ENCODE measurements at regions not wholly inside any gene's neighbourhood (a gene's known extent, or its start where the extent isn't known, plus 50 kb on each side); places are given as distances from the start of the nearest gene placed in this dataset.
"Not testable (repeated sequence)": the region's sequence is repeated elsewhere in the genome, so short reads cannot be mapped to it uniquely, and the experiment has no call there.

DNA sequence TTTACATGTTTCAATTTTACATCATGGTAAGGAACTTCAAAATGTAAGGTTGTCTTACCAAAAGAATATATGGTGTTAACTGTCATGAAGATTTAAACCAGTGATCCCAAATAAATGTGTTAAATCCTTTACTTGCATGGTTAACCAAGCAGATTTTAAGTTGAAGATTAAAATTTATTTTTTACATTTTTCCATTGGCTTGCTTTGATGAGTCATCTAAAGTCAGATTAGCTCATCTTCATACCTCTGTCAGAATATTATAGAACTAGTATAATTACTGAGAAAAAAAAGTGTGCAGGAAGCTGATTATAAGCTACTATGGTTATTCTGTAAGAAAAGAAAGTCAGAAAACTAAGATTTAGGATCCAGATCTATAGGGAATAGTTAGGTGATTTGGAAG lies 95.3 kb upstream of the DPH5 start:
- Histone ChIP-seq H3K4me1 (ENCODE audit: control insufficient read depth, low read depth, low read length) (no peaks in the 10 kb centered on the region), H3K4me3 (ENCODE audit: low read length) (no peak overlapping the region), H3K36me3 (ENCODE audit: control insufficient read depth, low read depth, low read length) (no peaks in the 10 kb centered on the region), H3K27ac (ENCODE audit: low read length) (no peak overlapping the region), H3K9ac (ENCODE audit: low read length) (no peak overlapping the region), H3K27me3 (ENCODE audit: control insufficient read depth, insufficient read depth, low read length) (no peaks in the 10 kb centered on the region), H3K9me3 (ENCODE audit: control insufficient read depth, low read depth, low read length) (no peaks in the 10 kb centered on the region)

DNA sequence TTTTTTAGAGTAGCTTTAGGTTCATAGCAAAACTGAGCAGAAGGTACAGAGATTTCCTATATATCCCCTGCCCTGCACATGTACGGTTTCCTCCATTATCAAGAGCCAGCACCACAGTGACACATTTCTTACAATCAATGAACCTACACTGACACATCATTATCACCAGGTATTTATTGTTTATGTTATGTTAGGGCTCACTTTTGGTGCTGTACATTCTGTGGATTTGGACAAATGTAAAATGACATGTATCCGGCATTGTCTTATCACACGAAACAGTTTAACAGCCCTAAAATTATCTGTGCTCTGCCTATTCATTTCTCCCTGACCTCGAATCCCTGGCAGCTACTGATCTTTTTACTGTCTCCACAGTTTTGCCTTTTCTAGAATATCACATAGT lies 93.7 kb upstream of the DPH5 start:
- Histone ChIP-seq H3K4me1 (ENCODE audit: control insufficient read depth, low read depth, low read length) (no peaks in the 10 kb centered on the region), H3K36me3 (ENCODE audit: control insufficient read depth, low read depth, low read length) (no peaks in the 10 kb centered on the region), H3K4me3 (ENCODE audit: low read length) (no peak overlapping the region), H3K27ac (ENCODE audit: low read length) (no peak overlapping the region), H3K9me3 (ENCODE audit: control insufficient read depth, low read depth, low read length) (no peaks in the 10 kb centered on the region), H3K9ac (ENCODE audit: low read length) (no peak overlapping the region), H3K27me3 (ENCODE audit: control insufficient read depth, insufficient read depth, low read length) (no peaks in the 10 kb centered on the region)

DNA sequence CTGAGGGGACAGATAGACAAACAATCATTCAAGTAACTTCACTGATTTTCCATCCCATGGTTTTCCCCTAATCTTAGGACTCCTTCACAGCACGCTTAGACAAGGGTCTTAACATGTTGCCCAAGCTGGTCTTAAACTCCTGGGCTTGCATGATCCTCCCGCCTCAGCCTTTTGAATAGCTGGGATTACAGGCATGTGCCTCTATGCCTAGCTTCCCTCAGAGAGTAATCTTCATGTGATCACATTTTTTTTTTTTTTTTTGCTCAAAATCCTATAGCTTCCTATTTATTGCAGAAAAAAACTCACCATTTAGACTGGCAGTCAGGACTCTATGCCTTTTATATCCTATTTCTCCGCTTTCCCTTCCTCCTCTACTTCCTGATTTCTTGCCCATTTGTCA lies 90.4 kb upstream of the DPH5 start:
- H3K27ac ChIP-seq (ENCODE audit: low read length): no peak overlapping the region
- H3K27me3 ChIP-seq (ENCODE audit: control insufficient read depth, insufficient read depth, low read length): no peaks in the 10 kb centered on the region
- no peaks in the 10 kb centered on the region for H3K9me3 ChIP-seq (ENCODE audit: control insufficient read depth, low read depth, low read length)
- no peaks in the 10 kb centered on the region for H3K4me1 ChIP-seq (ENCODE audit: control insufficient read depth, low read depth, low read length)
- H3K36me3 ChIP-seq (ENCODE audit: control insufficient read depth, low read depth, low read length): no peaks in the 10 kb centered on the region
- H3K9ac ChIP-seq (ENCODE audit: low read length): no peak overlapping the region
- H3K4me3 ChIP-seq (ENCODE audit: low read length): no peak overlapping the region

DNA sequence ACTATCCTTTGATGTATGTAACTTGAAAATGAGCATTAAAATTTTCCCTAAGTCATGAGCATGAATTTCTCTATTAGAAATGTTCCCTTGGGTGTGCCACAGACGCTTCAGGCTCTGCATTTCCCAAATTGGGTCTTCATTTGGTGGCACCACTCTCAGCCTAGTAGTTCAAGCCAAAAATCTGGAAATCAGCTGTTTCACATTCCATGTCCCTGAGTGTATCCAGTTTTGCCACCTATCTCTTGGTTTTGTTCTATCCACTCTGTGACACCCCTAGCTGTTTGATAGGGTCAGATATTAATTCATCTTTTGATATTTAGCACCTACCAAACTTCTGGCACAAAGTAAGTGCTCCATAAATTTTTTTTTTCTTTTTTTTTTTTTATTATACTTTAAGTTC lies 89.5 kb upstream of the DPH5 start:
- Histone ChIP-seq H3K36me3 (ENCODE audit: control insufficient read depth, low read depth, low read length) (no peaks in the 10 kb centered on the region), H3K9ac (ENCODE audit: low read length) (no peak overlapping the region), H3K4me3 (ENCODE audit: low read length) (no peak overlapping the region)

DNA sequence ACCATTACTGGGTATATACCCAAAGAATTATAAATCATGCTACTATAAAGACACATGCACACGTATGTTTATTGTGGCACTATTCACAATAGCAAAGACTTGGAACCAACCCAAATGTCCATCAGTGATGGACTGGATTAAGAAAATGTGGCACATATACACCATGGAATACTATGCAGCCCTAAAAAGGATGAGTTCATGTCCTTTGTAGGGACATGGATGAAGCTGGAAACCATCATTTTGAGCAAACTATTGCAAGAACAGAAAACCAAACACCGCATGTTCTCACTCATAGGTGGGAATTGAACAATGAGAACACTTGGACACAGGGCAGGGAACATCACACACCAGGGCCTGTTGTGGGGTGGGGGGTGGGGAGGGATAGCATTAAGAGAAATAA lies 88.5 kb upstream of the DPH5 start:
- H3K9ac ChIP-seq (ENCODE audit: low read length); H3K9me3 ChIP-seq (ENCODE audit: control insufficient read depth, low read depth, low read length); H3K4me1 ChIP-seq (ENCODE audit: control insufficient read depth, low read depth, low read length); H3K27me3 ChIP-seq (ENCODE audit: control insufficient read depth, insufficient read depth, low read length); H3K27ac ChIP-seq (ENCODE audit: low read length); H3K36me3 ChIP-seq (ENCODE audit: control insufficient read depth, low read depth, low read length); H3K4me3 ChIP-seq (ENCODE audit: low read length): not testable (repeated sequence)

More for the DNA sequence above, 89.5 kb upstream of the DPH5 start:
- H3K27ac ChIP-seq (ENCODE audit: low read length): no peak overlapping the region
- H3K27me3 ChIP-seq (ENCODE audit: control insufficient read depth, insufficient read depth, low read length): no peaks in the 10 kb centered on the region
- H3K4me1 ChIP-seq (ENCODE audit: control insufficient read depth, low read depth, low read length): no peaks in the 10 kb centered on the region
- H3K9me3 ChIP-seq (ENCODE audit: control insufficient read depth, low read depth, low read length): no peaks in the 10 kb centered on the region

DNA sequence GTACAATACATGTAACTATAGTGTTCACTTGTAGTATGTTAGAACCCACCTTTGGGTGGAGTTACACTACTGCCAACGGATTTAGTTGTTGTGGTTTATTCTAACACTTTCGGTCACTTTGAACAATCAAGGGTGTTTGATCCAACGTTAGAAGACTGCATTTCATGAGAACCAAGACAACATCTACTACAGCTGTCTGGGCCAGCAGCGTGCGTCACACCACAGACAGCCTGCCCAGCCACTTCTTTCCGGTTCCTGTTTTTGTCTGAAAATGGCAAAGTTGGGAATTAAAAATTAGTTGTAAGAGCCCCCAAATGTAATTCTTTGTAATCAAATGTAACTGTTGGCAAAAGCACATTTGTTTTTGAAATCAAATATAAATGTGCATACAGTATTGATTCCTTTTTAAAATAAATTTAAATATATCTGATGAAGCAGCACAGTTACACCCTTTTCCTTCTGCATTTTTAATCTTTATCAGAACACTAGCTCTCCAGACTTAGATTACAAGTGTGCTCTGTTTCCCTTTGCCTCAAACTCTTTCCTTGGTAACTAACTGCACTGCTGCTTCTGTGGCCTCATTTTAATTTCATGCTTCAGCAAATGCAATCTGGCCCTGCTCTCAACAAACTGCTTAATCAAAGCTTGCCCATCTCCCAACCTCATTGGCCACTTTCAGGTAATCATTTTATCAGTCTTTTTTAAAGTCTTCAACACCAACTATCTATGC lies 86.6 kb upstream of the DPH5 start:
- no peak overlapping the region for H3K4me3 ChIP-seq (ENCODE audit: low read length)
- H3K9me3 ChIP-seq (ENCODE audit: control insufficient read depth, low read depth, low read length): no peaks in the 10 kb centered on the region
- H3K36me3 ChIP-seq (ENCODE audit: control insufficient read depth, low read depth, low read length): no peaks in the 10 kb centered on the region
- H3K27me3 ChIP-seq (ENCODE audit: control insufficient read depth, insufficient read depth, low read length): no peaks in the 10 kb centered on the region
- H3K4me1 ChIP-seq (ENCODE audit: control insufficient read depth, low read depth, low read length): no peaks in the 10 kb centered on the region
- no peak overlapping the region for H3K9ac ChIP-seq (ENCODE audit: low read length)
- H3K27ac ChIP-seq (ENCODE audit: low read length): no peak overlapping the region

DNA sequence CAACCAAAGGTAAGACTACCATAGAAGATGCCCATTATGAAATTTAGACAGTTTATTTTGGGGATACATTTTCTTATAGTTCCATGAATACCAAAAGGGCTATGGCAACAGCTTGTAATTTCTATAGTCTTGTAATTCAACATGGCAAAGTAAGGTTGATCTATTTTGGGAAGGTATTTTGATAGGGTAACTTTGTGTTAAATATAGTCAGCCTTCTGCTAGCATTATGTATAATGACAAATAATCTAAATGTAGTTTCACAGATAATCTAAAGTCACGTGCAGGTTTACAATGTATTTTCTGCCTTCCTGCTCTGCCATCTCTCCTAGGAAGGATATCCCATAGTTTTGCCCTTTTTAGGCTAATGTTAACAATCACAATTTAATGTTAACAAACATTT lies 85.9 kb upstream of the DPH5 start:
- Histone ChIP-seq H3K9me3 (ENCODE audit: control insufficient read depth, low read depth, low read length) (no peaks in the 10 kb centered on the region), H3K36me3 (ENCODE audit: control insufficient read depth, low read depth, low read length) (no peaks in the 10 kb centered on the region), H3K4me3 (ENCODE audit: low read length) (no peak overlapping the region), H3K9ac (ENCODE audit: low read length) (no peak overlapping the region), H3K27me3 (ENCODE audit: control insufficient read depth, insufficient read depth, low read length) (no peaks in the 10 kb centered on the region), H3K27ac (ENCODE audit: low read length) (no peak overlapping the region), H3K4me1 (ENCODE audit: control insufficient read depth, low read depth, low read length) (no peaks in the 10 kb centered on the region)

DNA sequence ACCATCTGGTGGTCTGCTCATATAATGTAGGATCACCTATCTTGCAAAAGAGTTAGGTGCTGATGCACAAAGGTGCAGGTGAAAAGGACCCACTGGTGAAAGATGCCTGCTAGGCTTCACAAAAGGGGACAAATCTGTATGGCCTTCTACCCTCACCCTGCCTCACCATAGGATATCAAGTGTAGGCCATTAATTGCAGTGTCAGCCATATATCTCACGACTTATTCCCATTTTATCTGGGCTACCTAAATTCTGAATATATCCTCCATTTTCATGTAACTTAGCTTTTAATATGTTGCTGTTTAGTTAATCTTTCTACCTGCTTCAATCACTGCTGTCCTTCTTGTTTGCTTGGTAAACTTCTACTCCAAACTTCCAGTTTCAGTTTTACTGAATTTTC lies 84.2 kb upstream of the DPH5 start:
- H3K9me3 ChIP-seq (ENCODE audit: control insufficient read depth, low read depth, low read length): no peaks in the 10 kb centered on the region
- no peak overlapping the region for H3K9ac ChIP-seq (ENCODE audit: low read length)
- H3K4me3 ChIP-seq (ENCODE audit: low read length): no peak overlapping the region
- H3K36me3 ChIP-seq (ENCODE audit: control insufficient read depth, low read depth, low read length): no peaks in the 10 kb centered on the region
- H3K4me1 ChIP-seq (ENCODE audit: control insufficient read depth, low read depth, low read length): no peaks in the 10 kb centered on the region
- no peak overlapping the region for H3K27ac ChIP-seq (ENCODE audit: low read length)
- H3K27me3 ChIP-seq (ENCODE audit: control insufficient read depth, insufficient read depth, low read length): no peaks in the 10 kb centered on the region

DNA sequence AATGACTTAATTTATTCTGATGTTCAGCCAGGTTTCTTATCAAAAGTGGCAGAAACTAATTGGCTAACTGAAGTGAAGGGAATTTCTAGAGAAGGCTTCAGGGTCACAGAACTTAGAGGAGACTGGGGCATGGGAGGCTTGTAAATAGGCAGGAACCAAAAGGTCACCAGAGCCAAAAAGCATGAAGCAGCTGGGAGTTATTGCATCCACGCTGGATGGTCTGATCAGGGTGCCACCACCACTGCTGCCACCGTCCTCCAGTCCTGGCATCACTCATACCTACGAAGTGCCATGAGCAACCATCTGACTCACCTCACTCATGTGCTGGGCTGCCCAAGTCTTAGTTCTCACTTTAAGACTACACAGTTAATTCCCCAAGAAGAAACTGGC lies 82.5 kb upstream of the DPH5 start:
- H3K27ac ChIP-seq (ENCODE audit: low read length): no peak overlapping the region
- no peaks in the 10 kb centered on the region for H3K36me3 ChIP-seq (ENCODE audit: control insufficient read depth, low read depth, low read length)
- no peak overlapping the region for H3K4me3 ChIP-seq (ENCODE audit: low read length)
- H3K9ac ChIP-seq (ENCODE audit: low read length): no peak overlapping the region
- no peaks in the 10 kb centered on the region for H3K9me3 ChIP-seq (ENCODE audit: control insufficient read depth, low read depth, low read length)
- no peaks in the 10 kb centered on the region for H3K27me3 ChIP-seq (ENCODE audit: control insufficient read depth, insufficient read depth, low read length)
- no peaks in the 10 kb centered on the region for H3K4me1 ChIP-seq (ENCODE audit: control insufficient read depth, low read depth, low read length)

DNA sequence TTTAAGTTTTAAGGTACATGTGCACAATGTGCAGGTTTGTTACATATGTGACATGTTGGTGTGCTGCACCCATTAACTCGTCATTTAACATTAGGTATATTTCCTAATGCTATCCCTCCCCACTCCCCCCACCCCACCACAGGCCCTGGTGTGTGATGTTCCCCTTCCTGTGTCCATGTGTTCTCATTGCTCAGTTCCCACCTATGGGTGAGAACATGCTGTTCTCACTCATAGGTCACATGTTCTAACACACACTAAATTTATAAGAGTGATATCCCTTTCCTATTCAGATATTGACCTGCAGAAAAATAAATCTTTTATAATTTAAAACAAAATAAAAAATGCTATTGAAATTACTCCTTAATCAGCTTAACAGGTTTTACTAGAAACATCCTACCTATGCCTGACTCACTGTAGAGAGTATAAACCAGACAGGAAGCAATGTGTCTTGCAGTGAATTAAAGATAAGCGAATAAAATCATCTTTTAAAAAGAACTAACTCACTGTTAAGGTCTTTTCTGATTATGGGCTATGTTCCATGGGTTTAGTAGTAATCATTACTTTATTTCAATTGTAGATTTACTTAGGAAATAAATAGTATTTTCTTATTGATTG lies 82.0 kb upstream of the DPH5 start:
- no peak overlapping the region for H3K4me3 ChIP-seq (ENCODE audit: low read length)
- H3K36me3 ChIP-seq (ENCODE audit: control insufficient read depth, low read depth, low read length): no peaks in the 10 kb centered on the region
- H3K27ac ChIP-seq (ENCODE audit: low read length): no peak overlapping the region
- H3K9me3 ChIP-seq (ENCODE audit: control insufficient read depth, low read depth, low read length): no peaks in the 10 kb centered on the region
- H3K4me1 ChIP-seq (ENCODE audit: control insufficient read depth, low read depth, low read length): no peaks in the 10 kb centered on the region
- H3K27me3 ChIP-seq (ENCODE audit: control insufficient read depth, insufficient read depth, low read length): no peaks in the 10 kb centered on the region
- H3K9ac ChIP-seq (ENCODE audit: low read length): no peak overlapping the region

DNA sequence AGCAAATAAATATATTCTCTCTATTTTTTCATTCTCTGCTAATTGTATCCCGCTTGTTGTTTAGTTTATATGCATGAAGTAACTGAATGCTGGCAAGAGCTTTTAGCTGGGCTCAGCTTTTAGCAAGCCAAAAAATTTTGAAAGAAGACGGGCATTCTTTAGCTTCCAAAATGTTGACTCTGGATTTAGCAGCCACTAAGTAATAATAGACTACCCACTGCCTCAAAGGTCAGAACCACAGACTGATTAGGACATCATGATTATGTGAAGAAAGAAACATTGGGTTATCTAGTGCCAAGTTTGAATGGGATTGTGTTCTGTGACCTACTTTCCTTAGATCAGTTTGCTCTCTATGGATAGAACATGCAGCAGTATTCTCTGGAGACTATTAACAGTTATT lies 80.3 kb upstream of the DPH5 start:
- Histone ChIP-seq H3K36me3 (ENCODE audit: control insufficient read depth, low read depth, low read length) (no peaks in the 10 kb centered on the region), H3K4me3 (ENCODE audit: low read length) (no peak overlapping the region), H3K27me3 (ENCODE audit: control insufficient read depth, insufficient read depth, low read length) (no peaks in the 10 kb centered on the region), H3K4me1 (ENCODE audit: control insufficient read depth, low read depth, low read length) (no peaks in the 10 kb centered on the region), H3K27ac (ENCODE audit: low read length) (no peak overlapping the region), H3K9ac (ENCODE audit: low read length) (no peak overlapping the region), H3K9me3 (ENCODE audit: control insufficient read depth, low read depth, low read length) (no peaks in the 10 kb centered on the region)

DNA sequence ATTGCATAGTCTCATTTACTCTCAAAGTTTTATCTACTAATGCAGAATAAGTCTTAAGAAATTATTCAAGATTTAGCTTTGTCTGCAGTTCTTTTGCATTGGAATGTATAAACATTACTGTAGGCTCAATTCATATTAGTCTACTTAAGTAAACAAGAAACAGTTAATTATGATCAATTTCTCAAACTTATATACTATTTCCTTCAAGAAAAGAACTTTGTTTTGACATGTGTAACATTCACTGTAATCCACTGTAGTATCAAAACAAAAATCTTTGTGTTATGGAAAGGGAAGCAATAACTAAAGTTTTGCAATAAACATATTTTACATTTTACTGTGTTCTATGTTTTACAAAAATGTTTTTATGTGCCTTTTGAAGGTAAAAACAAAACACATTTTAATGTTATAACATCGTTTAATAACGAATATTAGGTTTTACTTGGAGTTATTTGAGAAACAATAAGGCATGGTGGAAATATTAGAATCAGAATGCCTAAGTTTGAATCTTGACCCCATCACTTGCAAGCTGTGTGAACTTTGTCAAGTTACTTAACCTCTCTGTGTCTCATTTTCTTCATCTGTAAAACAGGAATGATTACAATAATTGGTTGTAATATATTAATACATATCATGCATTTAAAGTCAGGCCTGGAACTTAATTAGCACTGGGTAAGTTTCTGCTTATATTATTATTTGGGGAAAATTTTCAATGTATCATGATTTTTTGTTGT lies 77.0 kb upstream of the DPH5 start:
- Histone ChIP-seq H3K9ac (ENCODE audit: low read length) (no peak overlapping the region), H3K4me3 (ENCODE audit: low read length) (no peak overlapping the region), H3K27me3 (ENCODE audit: control insufficient read depth, insufficient read depth, low read length) (no peaks in the 10 kb centered on the region), H3K27ac (ENCODE audit: low read length) (no peak overlapping the region), H3K9me3 (ENCODE audit: control insufficient read depth, low read depth, low read length) (no peaks in the 10 kb centered on the region), H3K36me3 (ENCODE audit: control insufficient read depth, low read depth, low read length) (no peaks in the 10 kb centered on the region), H3K4me1 (ENCODE audit: control insufficient read depth, low read depth, low read length) (no peaks in the 10 kb centered on the region)
